Suprapubic skin (tissue), 4 donors: ENCODE measurements at regions not wholly inside any gene's neighbourhood (a gene's known extent, or its start where the extent isn't known, plus 50 kb on each side); places are given as distances from the start of the nearest gene placed in this dataset.
"Not testable (repeated sequence)": the region's sequence is repeated elsewhere in the genome, so short reads cannot be mapped to it uniquely, and the experiment has no call there.

ENCODE experiments used
- CTCF ChIP-seq, 2 donors: fragments of 200-600 bp in 1 of 2; fragments of 450-650 bp in 1 of 2; sonication (generic) in 1 of 2; IDR thresholded peaks; one replicate each; pipeline ENCODE4 v1.5.1; 2016 to 2019; ENCODE audit warnings: antibody characterized with exemption in 2 of 2, mild to moderate bottlenecking in 1 of 2, moderate library complexity in 1 of 2
- POLR2A ChIP-seq, 2 donors: fragments of 450-650 bp; IDR thresholded peaks; one replicate each; pipeline ENCODE4 v1.6.1; 2017; ENCODE audit warnings: antibody characterized with exemption in 2 of 2, mild to moderate bottlenecking in 2 of 2, moderate library complexity in 2 of 2
- POLR2AphosphoS5 ChIP-seq, 3 donors: sonication (generic); formaldehyde crosslinking; IDR thresholded peaks; one replicate each; pipeline ENCODE4 v1.6.1; 2017; ENCODE audit warnings: antibody characterized with exemption in 3 of 3

DNA sequence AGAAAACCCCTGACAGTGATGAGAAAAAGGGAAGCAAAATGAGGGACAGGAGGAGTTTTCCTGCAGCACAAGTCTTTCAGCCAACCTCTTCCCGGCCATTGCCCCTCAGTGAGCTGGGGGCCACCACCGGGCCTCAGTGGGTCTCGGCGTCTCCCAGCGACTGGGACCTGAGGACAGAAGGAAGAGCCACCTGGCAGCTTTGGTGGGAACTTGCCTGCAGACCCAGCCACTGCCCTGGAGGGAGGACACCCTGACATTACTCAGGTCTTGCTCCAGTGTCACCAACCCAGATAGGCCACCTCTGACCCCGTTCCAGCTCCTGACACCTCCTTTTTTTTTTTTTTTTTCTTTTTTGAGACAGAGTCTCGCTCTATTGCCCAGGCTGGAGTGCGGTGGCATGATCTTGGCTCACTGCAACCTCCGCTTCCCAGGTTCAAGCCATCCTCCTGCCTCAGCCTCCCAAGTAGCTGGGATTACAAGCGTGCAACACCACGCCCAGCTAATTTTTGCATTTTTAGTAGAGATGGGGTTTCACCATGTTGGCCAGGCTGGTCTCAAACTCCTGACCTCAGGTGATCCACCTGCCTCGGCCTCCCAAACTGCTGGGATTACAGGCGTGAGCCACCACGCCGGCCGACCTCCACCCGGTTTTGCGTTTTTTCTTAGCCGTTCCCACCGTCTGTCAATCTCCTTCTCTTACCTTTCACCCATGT is 159.7 kb downstream of the ZFP36L2 start:
- not testable (repeated sequence) for TF ChIP-seq POLR2A, POLR2AphosphoS5, CTCF (IDR thresholded peaks at IDR 0.05)
